ENCODE measurements at regions not wholly inside any gene's neighbourhood (a gene's known extent, or its start where the extent isn't known, plus 50 kb on each side); places are given as distances from the start of the nearest gene placed in this dataset.

DNA sequence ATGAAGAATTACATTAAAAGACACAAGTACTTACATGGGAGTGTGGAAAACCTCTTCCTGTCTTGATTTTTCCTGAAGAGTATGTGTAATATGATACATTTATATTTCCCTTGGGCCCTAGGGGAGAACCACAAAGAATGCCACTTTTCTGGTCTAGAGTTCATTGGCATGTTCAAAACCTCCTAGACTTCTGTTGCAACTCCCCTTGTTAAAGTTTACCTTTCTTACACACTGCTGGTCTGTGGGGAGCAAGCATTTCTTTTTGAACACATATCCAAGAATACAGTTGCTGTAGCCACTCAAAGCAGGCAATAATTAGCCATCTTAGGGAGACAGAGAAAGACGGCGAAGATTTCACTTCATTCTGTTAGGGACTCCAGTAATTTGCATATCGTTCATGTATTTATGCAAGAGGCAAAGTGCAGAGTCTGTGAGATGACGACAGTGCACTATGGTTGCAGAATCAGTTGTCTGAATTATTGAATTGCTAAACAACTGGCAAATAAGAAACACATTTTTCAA lies 103.5 kb downstream of the NOL4 start:
- no peaks in the 10 kb centered on the region for H3K9me3 ChIP-seq (ENCODE audit: control extremely low read depth in 1 of 5, control insufficient read depth in 4 of 5, insufficient read depth in 2 of 5, low read depth in 1 of 5, low read length in 4 of 5)
- POLR2A ChIA-PET: no interaction called here
- WGBS (ENCODE audit: insufficient coverage): 68% methylated on average over 4 of the region's 4 CpGs
- no peaks in the 10 kb centered on the region for H3K36me3 ChIP-seq (ENCODE audit: control insufficient read depth in 4 of 4, insufficient read depth in 4 of 4, low read length in 3 of 4)
- H3K27ac ChIP-seq (ENCODE audit: insufficient read depth in 1 of 2, low read depth in 1 of 2, low read length in 2 of 2, poor library complexity in 1 of 2, severe bottlenecking in 2 of 2): no peak overlapping the region
- H3K4me3 ChIP-seq (ENCODE audit: control insufficient read depth in 1 of 7, extremely low read depth in 1 of 7, insufficient read depth in 4 of 7, low read depth in 2 of 7, low read length in 6 of 7): no peak overlapping the region
- CTCF ChIA-PET: interaction anchor here (1.8 kb wide), 1 partner anchor 8 kb away, joined by 6 read pairs; no protein-coding TSS in a partner anchor
- DNase-seq: no peak
- H3K27me3 ChIP-seq (replicated peaks in 2 of 5; ENCODE audit: control insufficient read depth in 4 of 5, insufficient read depth in 5 of 5, low read length in 4 of 5): peaks cover 0 to 2% (median 0%) of the 10 kb centered on the region in 5 experiments
- no peaks in the 10 kb centered on the region for H3K4me1 ChIP-seq (ENCODE audit: control extremely low read depth in 1 of 4, control insufficient read depth in 4 of 4, insufficient read depth in 4 of 4, low read length in 3 of 4)

- WGBS (ENCODE audit: insufficient coverage): 100% methylated on average over 1 of the region's 1 CpG
- no peaks in the 10 kb centered on the region for H3K9me3 ChIP-seq (ENCODE audit: control extremely low read depth in 1 of 5, control insufficient read depth in 4 of 5, insufficient read depth in 2 of 5, low read depth in 1 of 5, low read length in 4 of 5)
- H3K36me3 ChIP-seq (ENCODE audit: control insufficient read depth in 4 of 4, insufficient read depth in 4 of 4, low read length in 3 of 4): no peaks in the 10 kb centered on the region
- peaks cover 0 to 2% (median 0%) of the 10 kb centered on the region in 5 experiments for H3K27me3 ChIP-seq (replicated peaks in 2 of 5; ENCODE audit: control insufficient read depth in 4 of 5, insufficient read depth in 5 of 5, low read length in 4 of 5)
- H3K4me3 ChIP-seq (ENCODE audit: control insufficient read depth in 1 of 7, extremely low read depth in 1 of 7, insufficient read depth in 4 of 7, low read depth in 2 of 7, low read length in 6 of 7): no peak overlapping the region
- no peaks in the 10 kb centered on the region for H3K4me1 ChIP-seq (ENCODE audit: control extremely low read depth in 1 of 4, control insufficient read depth in 4 of 4, insufficient read depth in 4 of 4, low read length in 3 of 4)
- no peak overlapping the region for H3K27ac ChIP-seq (ENCODE audit: insufficient read depth in 1 of 2, low read depth in 1 of 2, low read length in 2 of 2, poor library complexity in 1 of 2, severe bottlenecking in 2 of 2)
- DNase-seq: no peak
- CTCF ChIA-PET: no interaction called here
- POLR2A ChIA-PET: no interaction called here
These were observed 104.4 kb downstream of the NOL4 start for GRCh38 chr18:34120294-34120693.

- CTCF ChIA-PET: no interaction called here
- Histone ChIP-seq H3K27me3 (replicated peaks in 2 of 5; ENCODE audit: control insufficient read depth in 4 of 5, insufficient read depth in 5 of 5, low read length in 4 of 5) (peaks cover 0 to 2% (median 0%) of the 10 kb centered on the region in 5 experiments), H3K36me3 (ENCODE audit: control insufficient read depth in 4 of 4, insufficient read depth in 4 of 4, low read length in 3 of 4) (no peaks in the 10 kb centered on the region), H3K9me3 (ENCODE audit: control extremely low read depth in 1 of 5, control insufficient read depth in 4 of 5, insufficient read depth in 2 of 5, low read depth in 1 of 5, low read length in 4 of 5) (no peaks in the 10 kb centered on the region), H3K27ac (ENCODE audit: insufficient read depth in 1 of 2, low read depth in 1 of 2, low read length in 2 of 2, poor library complexity in 1 of 2, severe bottlenecking in 2 of 2) (no peak overlapping the region), H3K4me1 (ENCODE audit: control extremely low read depth in 1 of 4, control insufficient read depth in 4 of 4, insufficient read depth in 4 of 4, low read length in 3 of 4) (no peaks in the 10 kb centered on the region), H3K4me3 (ENCODE audit: control insufficient read depth in 1 of 7, extremely low read depth in 1 of 7, insufficient read depth in 4 of 7, low read depth in 2 of 7, low read length in 6 of 7) (no peak overlapping the region)
- DNase-seq: no peak
- POLR2A ChIA-PET: no interaction called here
- 85% methylated on average over 2 of the region's 2 CpGs for WGBS (ENCODE audit: insufficient coverage)
These were observed 107.4 kb downstream of the NOL4 start for GRCh38 chr18:34117319-34117718.

DNA sequence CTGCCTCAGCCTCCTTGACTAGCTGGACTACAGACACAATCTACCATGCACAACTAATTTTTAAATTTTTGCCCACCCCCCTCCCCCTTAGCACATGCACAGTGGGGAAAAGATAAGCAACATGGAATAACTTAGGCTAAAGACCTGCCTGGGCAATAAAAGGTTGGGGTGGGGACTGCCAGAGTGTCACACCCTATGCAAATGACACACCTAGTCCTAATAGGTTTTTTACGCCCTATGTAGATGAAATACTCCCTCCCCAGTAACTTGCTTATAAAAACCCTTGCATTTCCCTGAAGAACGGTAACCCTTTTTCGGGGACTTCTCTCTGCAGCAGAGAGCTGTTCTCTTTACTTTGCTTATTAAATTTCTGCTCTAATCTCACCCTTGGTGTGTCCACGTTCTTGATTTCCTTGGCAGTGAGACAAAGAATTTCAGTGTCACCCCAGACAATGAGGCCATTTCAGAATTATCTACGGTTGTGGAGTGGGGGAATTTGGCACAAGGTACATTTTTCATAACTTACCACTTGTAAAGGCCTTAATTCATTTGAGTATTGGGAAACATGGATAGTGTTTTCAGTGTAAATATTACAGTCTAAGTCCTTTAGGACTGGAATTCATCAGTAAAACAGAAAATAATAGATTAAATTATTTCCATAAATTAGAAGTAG lies 109.2 kb downstream of the NOL4 start:
- no peaks in the 10 kb centered on the region for H3K9me3 ChIP-seq (ENCODE audit: control extremely low read depth in 1 of 5, control insufficient read depth in 4 of 5, insufficient read depth in 2 of 5, low read depth in 1 of 5, low read length in 4 of 5)
- WGBS (ENCODE audit: insufficient coverage): 100% methylated on average over 2 of the region's 5 CpGs
- peaks cover 0 to 2% (median 0%) of the 10 kb centered on the region in 5 experiments for H3K27me3 ChIP-seq (replicated peaks in 2 of 5; ENCODE audit: control insufficient read depth in 4 of 5, insufficient read depth in 5 of 5, low read length in 4 of 5)
- no peak overlapping the region for H3K27ac ChIP-seq (ENCODE audit: insufficient read depth in 1 of 2, low read depth in 1 of 2, low read length in 2 of 2, poor library complexity in 1 of 2, severe bottlenecking in 2 of 2)
- POLR2A ChIA-PET: no interaction called here
- H3K36me3 ChIP-seq (ENCODE audit: control insufficient read depth in 4 of 4, insufficient read depth in 4 of 4, low read length in 3 of 4): no peaks in the 10 kb centered on the region
- no peak overlapping the region for H3K4me3 ChIP-seq (ENCODE audit: control insufficient read depth in 1 of 7, extremely low read depth in 1 of 7, insufficient read depth in 4 of 7, low read depth in 2 of 7, low read length in 6 of 7)
- CTCF ChIA-PET: no interaction called here
- no peak for DNase-seq
- H3K4me1 ChIP-seq (ENCODE audit: control extremely low read depth in 1 of 4, control insufficient read depth in 4 of 4, insufficient read depth in 4 of 4, low read length in 3 of 4): no peaks in the 10 kb centered on the region

- peaks cover 0 to 2% (median 0%) of the 10 kb centered on the region in 5 experiments for H3K27me3 ChIP-seq (replicated peaks in 2 of 5; ENCODE audit: control insufficient read depth in 4 of 5, insufficient read depth in 5 of 5, low read length in 4 of 5)
- no peaks in the 10 kb centered on the region for H3K9me3 ChIP-seq (ENCODE audit: control extremely low read depth in 1 of 5, control insufficient read depth in 4 of 5, insufficient read depth in 2 of 5, low read depth in 1 of 5, low read length in 4 of 5)
- H3K4me1 ChIP-seq (ENCODE audit: control extremely low read depth in 1 of 4, control insufficient read depth in 4 of 4, insufficient read depth in 4 of 4, low read length in 3 of 4): no peaks in the 10 kb centered on the region
- H3K27ac ChIP-seq (ENCODE audit: insufficient read depth in 1 of 2, low read depth in 1 of 2, low read length in 2 of 2, poor library complexity in 1 of 2, severe bottlenecking in 2 of 2): no peak overlapping the region
- H3K36me3 ChIP-seq (ENCODE audit: control insufficient read depth in 4 of 4, insufficient read depth in 4 of 4, low read length in 3 of 4): no peaks in the 10 kb centered on the region
- no peak for DNase-seq
- 79% methylated on average over 4 of the region's 4 CpGs for WGBS (ENCODE audit: insufficient coverage)
- POLR2A ChIA-PET: no interaction called here
- CTCF ChIA-PET: no interaction called here
- H3K4me3 ChIP-seq (ENCODE audit: control insufficient read depth in 1 of 7, extremely low read depth in 1 of 7, insufficient read depth in 4 of 7, low read depth in 2 of 7, low read length in 6 of 7): no peak overlapping the region
These were observed 109.7 kb downstream of the NOL4 start for GRCh38 chr18:34114996-34115395.

GRCh38 chr18:34108206-34108605 lies 116.5 kb downstream of the NOL4 start:
- POLR2A ChIA-PET: no interaction called here
- CTCF ChIA-PET: no interaction called here

GRCh38 chr18:34098109-34098508 lies 126.6 kb downstream of the NOL4 start:
- POLR2A ChIA-PET: no interaction called here

More at GRCh38 chr18:34108206-34108605, 116.5 kb downstream of the NOL4 start:
- H3K9me3 ChIP-seq (ENCODE audit: control extremely low read depth in 1 of 5, control insufficient read depth in 4 of 5, insufficient read depth in 2 of 5, low read depth in 1 of 5, low read length in 4 of 5): peaks cover 0 to 6% (median 0%) of the 10 kb centered on the region in 5 experiments
- H3K27me3 ChIP-seq (replicated peaks in 2 of 5; ENCODE audit: control insufficient read depth in 4 of 5, insufficient read depth in 5 of 5, low read length in 4 of 5): no peaks in the 10 kb centered on the region
- H3K4me1 ChIP-seq (ENCODE audit: control extremely low read depth in 1 of 4, control insufficient read depth in 4 of 4, insufficient read depth in 4 of 4, low read length in 3 of 4): no peaks in the 10 kb centered on the region
- no peak for DNase-seq
- no peak overlapping the region for H3K4me3 ChIP-seq (ENCODE audit: control insufficient read depth in 1 of 7, extremely low read depth in 1 of 7, insufficient read depth in 4 of 7, low read depth in 2 of 7, low read length in 6 of 7)
- no peak overlapping the region for H3K27ac ChIP-seq (ENCODE audit: insufficient read depth in 1 of 2, low read depth in 1 of 2, low read length in 2 of 2, poor library complexity in 1 of 2, severe bottlenecking in 2 of 2)
- no peaks in the 10 kb centered on the region for H3K36me3 ChIP-seq (ENCODE audit: control insufficient read depth in 4 of 4, insufficient read depth in 4 of 4, low read length in 3 of 4)

More at GRCh38 chr18:34098109-34098508, 126.6 kb downstream of the NOL4 start:
- H3K4me3 ChIP-seq (ENCODE audit: control insufficient read depth in 1 of 7, extremely low read depth in 1 of 7, insufficient read depth in 4 of 7, low read depth in 2 of 7, low read length in 6 of 7): no peak overlapping the region
- WGBS (ENCODE audit: insufficient coverage): 55% methylated on average over 2 of the region's 2 CpGs
- H3K36me3 ChIP-seq (ENCODE audit: control insufficient read depth in 4 of 4, insufficient read depth in 4 of 4, low read length in 3 of 4): no peaks in the 10 kb centered on the region
- H3K4me1 ChIP-seq (ENCODE audit: control extremely low read depth in 1 of 4, control insufficient read depth in 4 of 4, insufficient read depth in 4 of 4, low read length in 3 of 4): no peaks in the 10 kb centered on the region
- H3K27ac ChIP-seq (ENCODE audit: insufficient read depth in 1 of 2, low read depth in 1 of 2, low read length in 2 of 2, poor library complexity in 1 of 2, severe bottlenecking in 2 of 2): no peak overlapping the region
- CTCF ChIA-PET: no interaction called here
- no peaks in the 10 kb centered on the region for H3K9me3 ChIP-seq (ENCODE audit: control extremely low read depth in 1 of 5, control insufficient read depth in 4 of 5, insufficient read depth in 2 of 5, low read depth in 1 of 5, low read length in 4 of 5)
- no peak for DNase-seq
- H3K27me3 ChIP-seq (replicated peaks in 2 of 5; ENCODE audit: control insufficient read depth in 4 of 5, insufficient read depth in 5 of 5, low read length in 4 of 5): peaks cover 0 to 2% (median 0%) of the 10 kb centered on the region in 5 experiments
